ENCODE measurements at regions not wholly inside any gene's neighbourhood (a gene's known extent, or its start where the extent isn't known, plus 50 kb on each side); places are given as distances from the start of the nearest gene placed in this dataset.

DNA sequence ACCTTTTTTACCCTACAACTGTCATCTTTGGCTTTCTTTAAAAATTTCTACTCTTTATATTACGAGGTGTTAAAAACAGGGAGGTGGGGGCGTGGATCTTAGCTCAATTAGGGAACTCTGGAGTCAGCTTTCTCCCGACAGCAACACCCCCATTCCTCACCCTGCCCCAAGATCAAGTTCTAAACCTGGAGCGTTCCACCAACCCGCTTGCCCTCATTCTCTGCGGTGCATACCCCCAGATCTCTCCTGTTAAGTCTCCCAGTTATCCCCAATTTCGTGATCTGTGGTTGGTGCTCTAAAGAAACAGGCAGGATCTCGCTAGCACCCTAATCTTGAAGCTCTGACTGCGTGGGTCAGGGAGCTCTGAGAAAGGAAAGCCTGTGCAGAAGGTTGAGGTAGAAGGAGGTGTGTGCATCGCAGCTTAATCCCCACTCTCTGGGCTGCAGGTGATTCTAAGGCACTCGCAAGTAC is 177.3 kb upstream of the NTM start:
- H3K36me3 Mint-ChIP-seq = no peaks in the 10 kb centered on the region
- Histone ChIP-seq H3K4me3 (ENCODE audit: low read length) (no peak overlapping the region), H3K27me3 (ENCODE audit: control insufficient read depth in 2 of 2, insufficient read depth in 2 of 2, low read length in 2 of 2) (no peaks in the 10 kb centered on the region), H3K9me3 (ENCODE audit: control insufficient read depth in 2 of 3, low read length in 3 of 3) (no peaks in the 10 kb centered on the region), H3K27ac (ENCODE audit: low read depth, low read length) (no peak overlapping the region), H3K36me3 (ENCODE audit: control insufficient read depth in 2 of 3, insufficient read depth in 3 of 3, low read length in 3 of 3) (no peaks in the 10 kb centered on the region), H3K4me1 (ENCODE audit: control insufficient read depth in 2 of 2, insufficient read depth in 2 of 2, low read length in 2 of 2) (no peaks in the 10 kb centered on the region)
- DNase-seq (no peak), ATAC-seq (no peak)
- peaks cover 0 to 5% (median 0%) of the 10 kb centered on the region in 11 donors for H3K9me3 Mint-ChIP-seq
- no peaks in the 10 kb centered on the region for H3K4me1 Mint-ChIP-seq
- ChIA-PET POLR2A (no interaction called here), CTCF (no interaction called here)
- no peak overlapping the region for H3K4me3 Mint-ChIP-seq
- H3K27ac Mint-ChIP-seq = no peak overlapping the region
- intact Hi-C loops (cut with micrococcal nuclease) = no loop called here
- H3K27me3 Mint-ChIP-seq = peaks cover 0 to 2% (median 0%) of the 10 kb centered on the region in 5 donors

GRCh38 chr11:131194726-131195125 is 175.7 kb upstream of the NTM start:
- Histone ChIP-seq H3K27ac (ENCODE audit: low read depth, low read length) (no peak overlapping the region), H3K4me3 (ENCODE audit: low read length) (no peak overlapping the region), H3K9me3 (ENCODE audit: control insufficient read depth in 2 of 3, low read length in 3 of 3) (no peaks in the 10 kb centered on the region), H3K36me3 (ENCODE audit: control insufficient read depth in 2 of 3, insufficient read depth in 3 of 3, low read length in 3 of 3) (no peaks in the 10 kb centered on the region), H3K27me3 (ENCODE audit: control insufficient read depth in 2 of 2, insufficient read depth in 2 of 2, low read length in 2 of 2) (no peaks in the 10 kb centered on the region), H3K4me1 (ENCODE audit: control insufficient read depth in 2 of 2, insufficient read depth in 2 of 2, low read length in 2 of 2) (no peaks in the 10 kb centered on the region)
- Mint-ChIP-seq H3K4me1 (no peaks in the 10 kb centered on the region), H3K4me3 (no peak overlapping the region), H3K9me3 (peaks cover 0 to 5% (median 0%) of the 10 kb centered on the region in 11 donors), H3K36me3 (no peaks in the 10 kb centered on the region), H3K27ac (no peak overlapping the region), H3K27me3 (no peaks in the 10 kb centered on the region)
- ChIA-PET CTCF (no interaction called here), POLR2A (no interaction called here)
- intact Hi-C loops (cut with micrococcal nuclease) = no loop called here
- DNase-seq (no peak), ATAC-seq (no peak)

- no peaks in the 10 kb centered on the region for H3K4me1 Mint-ChIP-seq
- H3K36me3 ChIP-seq (ENCODE audit: control insufficient read depth in 2 of 3, insufficient read depth in 3 of 3, low read length in 3 of 3) = no peaks in the 10 kb centered on the region
- no peak overlapping the region for H3K4me3 Mint-ChIP-seq
- H3K27ac ChIP-seq (ENCODE audit: low read depth, low read length) = no peak overlapping the region
- H3K9me3 ChIP-seq (ENCODE audit: control insufficient read depth in 2 of 3, low read length in 3 of 3) = no peaks in the 10 kb centered on the region
- no peaks in the 10 kb centered on the region for H3K27me3 Mint-ChIP-seq
- ATAC-seq (no peak), DNase-seq (no peak)
- no peak overlapping the region for H3K4me3 ChIP-seq (ENCODE audit: low read length)
- no peaks in the 10 kb centered on the region for H3K36me3 Mint-ChIP-seq
- POLR2A ChIA-PET = no interaction called here
- peaks cover 0 to 5% (median 0%) of the 10 kb centered on the region in 11 donors for H3K9me3 Mint-ChIP-seq
- no peak overlapping the region for H3K27ac Mint-ChIP-seq
- no peaks in the 10 kb centered on the region for H3K4me1 ChIP-seq (ENCODE audit: control insufficient read depth in 2 of 2, insufficient read depth in 2 of 2, low read length in 2 of 2)
- intact Hi-C loops (cut with micrococcal nuclease) = no loop called here
- H3K27me3 ChIP-seq (ENCODE audit: control insufficient read depth in 2 of 2, insufficient read depth in 2 of 2, low read length in 2 of 2) = no peaks in the 10 kb centered on the region
- CTCF ChIA-PET = no interaction called here
These were observed 174.5 kb upstream of the NTM start for GRCh38 chr11:131195661-131196517.

- no peaks in the 10 kb centered on the region for H3K27me3 ChIP-seq (ENCODE audit: control insufficient read depth in 2 of 2, insufficient read depth in 2 of 2, low read length in 2 of 2)
- no peaks in the 10 kb centered on the region for H3K4me1 ChIP-seq (ENCODE audit: control insufficient read depth in 2 of 2, insufficient read depth in 2 of 2, low read length in 2 of 2)
- Mint-ChIP-seq H3K9me3 (peaks cover 0 to under 1% (median 0%) of the 10 kb centered on the region in 11 donors), H3K4me3 (no peak overlapping the region), H3K36me3 (no peaks in the 10 kb centered on the region), H3K4me1 (no peaks in the 10 kb centered on the region), H3K27ac (no peak overlapping the region), H3K27me3 (peaks cover 0 to 1% (median 0%) of the 10 kb centered on the region in 5 donors)
- ATAC-seq (peak; percentile 17), DNase-seq (no peak)
- intact Hi-C loops (cut with micrococcal nuclease) = no loop called here
- no peak overlapping the region for H3K27ac ChIP-seq (ENCODE audit: low read depth, low read length)
- no peak overlapping the region for H3K4me3 ChIP-seq (ENCODE audit: low read length)
- ChIA-PET CTCF (no interaction called here), POLR2A (no interaction called here)
- no peaks in the 10 kb centered on the region for H3K9me3 ChIP-seq (ENCODE audit: control insufficient read depth in 2 of 3, low read length in 3 of 3)
- H3K36me3 ChIP-seq (ENCODE audit: control insufficient read depth in 2 of 3, insufficient read depth in 3 of 3, low read length in 3 of 3) = no peaks in the 10 kb centered on the region
These were observed 172.0 kb upstream of the NTM start for GRCh38 chr11:131198161-131199014.

- Mint-ChIP-seq H3K27ac (no peak overlapping the region), H3K4me3 (no peak overlapping the region), H3K36me3 (no peaks in the 10 kb centered on the region), H3K27me3 (peaks cover 0 to 4% (median 0%) of the 10 kb centered on the region in 5 donors), H3K4me1 (no peaks in the 10 kb centered on the region), H3K9me3 (peaks cover 0 to 4% (median 0%) of the 10 kb centered on the region in 11 donors)
- POLR2A ChIA-PET = no interaction called here
- DNase-seq = no peak
- CTCF ChIA-PET = no interaction called here
- Histone ChIP-seq H3K9me3 (ENCODE audit: control insufficient read depth in 2 of 3, low read length in 3 of 3) (no peaks in the 10 kb centered on the region), H3K36me3 (ENCODE audit: control insufficient read depth in 2 of 3, insufficient read depth in 3 of 3, low read length in 3 of 3) (no peaks in the 10 kb centered on the region), H3K27me3 (ENCODE audit: control insufficient read depth in 2 of 2, insufficient read depth in 2 of 2, low read length in 2 of 2) (no peaks in the 10 kb centered on the region), H3K4me3 (ENCODE audit: low read length) (no peak overlapping the region), H3K27ac (ENCODE audit: low read depth, low read length) (no peak overlapping the region), H3K4me1 (ENCODE audit: control insufficient read depth in 2 of 2, insufficient read depth in 2 of 2, low read length in 2 of 2) (no peaks in the 10 kb centered on the region)
- intact Hi-C loops (cut with micrococcal nuclease) = no loop called here
- no peak for ATAC-seq
These were observed 171.5 kb upstream of the NTM start for GRCh38 chr11:131199015-131199280.

- Histone ChIP-seq H3K27me3 (ENCODE audit: control insufficient read depth in 2 of 2, insufficient read depth in 2 of 2, low read length in 2 of 2) (no peaks in the 10 kb centered on the region), H3K36me3 (ENCODE audit: control insufficient read depth in 2 of 3, insufficient read depth in 3 of 3, low read length in 3 of 3) (no peaks in the 10 kb centered on the region), H3K27ac (ENCODE audit: low read depth, low read length) (no peak overlapping the region), H3K9me3 (ENCODE audit: control insufficient read depth in 2 of 3, low read length in 3 of 3) (no peaks in the 10 kb centered on the region), H3K4me1 (ENCODE audit: control insufficient read depth in 2 of 2, insufficient read depth in 2 of 2, low read length in 2 of 2) (no peaks in the 10 kb centered on the region), H3K4me3 (ENCODE audit: low read length) (no peak overlapping the region)
- Mint-ChIP-seq H3K4me1 (no peaks in the 10 kb centered on the region), H3K27me3 (peaks cover 0 to 9% (median 2%) of the 10 kb centered on the region in 5 donors), H3K9me3 (peaks cover 0 to 5% (median 0%) of the 10 kb centered on the region in 11 donors), H3K36me3 (no peaks in the 10 kb centered on the region), H3K27ac (no peak overlapping the region), H3K4me3 (no peak overlapping the region)
- ChIA-PET POLR2A (no interaction called here), CTCF (no interaction called here)
- intact Hi-C loops (cut with micrococcal nuclease) = no loop called here
- ATAC-seq = no peak
- no peak for DNase-seq
These were observed 168.7 kb upstream of the NTM start for GRCh38 chr11:131201674-131202073.

Measured in naive thymus-derived CD4-positive, alpha-beta T cell (primary cell).